Fibroblast of the aortic adventitia (primary cell): ENCODE measurements at regions not wholly inside any gene's neighbourhood (a gene's known extent, or its start where the extent isn't known, plus 50 kb on each side); places are given as distances from the start of the nearest gene placed in this dataset.
"Not testable (repeated sequence)": the region's sequence is repeated elsewhere in the genome, so short reads cannot be mapped to it uniquely, and the experiment has no call there.

Experiments
- DNase-seq: peaks from one replicate; pipeline ENCODE4 v3.0.0-alpha.2; 2010; ENCODE audit warnings: low read depth
- H3K4me3 ChIP-seq: 2 replicates; pipeline ENCODE4 v1.5.1; 2011; ENCODE audit warnings: low read depth, mild to moderate bottlenecking, control low read depth, low read length, moderate library complexity
- TF ChIP-seq, protein P1 (sequence below): IDR thresholded peaks from 2 replicates; pipeline ENCODE4 v1.5.1; 2011; ENCODE audit warnings: mild to moderate bottlenecking, low read length, control low read depth, inconsistent platforms; ENCODE audit not compliant: insufficient read depth

DNA sequence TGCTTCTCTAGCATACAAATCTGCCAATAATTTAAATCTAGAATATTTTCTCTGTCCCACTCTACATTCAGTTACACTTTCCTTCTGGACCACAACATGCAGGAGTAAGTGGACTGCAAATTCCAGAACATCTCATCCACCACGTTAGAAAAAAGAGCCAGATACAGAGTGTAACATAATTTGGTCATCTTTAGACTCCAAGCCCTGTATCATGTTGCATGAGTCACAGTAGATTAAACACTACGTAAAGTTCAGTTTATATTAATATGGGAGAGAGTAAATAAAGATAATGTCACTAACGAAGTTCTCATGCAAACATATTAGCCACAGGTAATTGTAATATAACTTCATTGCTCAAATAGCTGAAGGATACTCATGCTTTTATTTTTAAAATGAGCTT, 327.0 kb downstream of the C6orf118 start:
- no peak overlapping the region for H3K4me3 ChIP-seq
- no peak for DNase-seq
- TF ChIP-seq, protein P1, sequence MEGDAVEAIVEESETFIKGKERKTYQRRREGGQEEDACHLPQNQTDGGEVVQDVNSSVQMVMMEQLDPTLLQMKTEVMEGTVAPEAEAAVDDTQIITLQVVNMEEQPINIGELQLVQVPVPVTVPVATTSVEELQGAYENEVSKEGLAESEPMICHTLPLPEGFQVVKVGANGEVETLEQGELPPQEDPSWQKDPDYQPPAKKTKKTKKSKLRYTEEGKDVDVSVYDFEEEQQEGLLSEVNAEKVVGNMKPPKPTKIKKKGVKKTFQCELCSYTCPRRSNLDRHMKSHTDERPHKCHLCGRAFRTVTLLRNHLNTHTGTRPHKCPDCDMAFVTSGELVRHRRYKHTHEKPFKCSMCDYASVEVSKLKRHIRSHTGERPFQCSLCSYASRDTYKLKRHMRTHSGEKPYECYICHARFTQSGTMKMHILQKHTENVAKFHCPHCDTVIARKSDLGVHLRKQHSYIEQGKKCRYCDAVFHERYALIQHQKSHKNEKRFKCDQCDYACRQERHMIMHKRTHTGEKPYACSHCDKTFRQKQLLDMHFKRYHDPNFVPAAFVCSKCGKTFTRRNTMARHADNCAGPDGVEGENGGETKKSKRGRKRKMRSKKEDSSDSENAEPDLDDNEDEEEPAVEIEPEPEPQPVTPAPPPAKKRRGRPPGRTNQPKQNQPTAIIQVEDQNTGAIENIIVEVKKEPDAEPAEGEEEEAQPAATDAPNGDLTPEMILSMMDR = no peak

GRCh38 chr6:164967102-164967501, 342.3 kb downstream of the C6orf118 start:
- no peak for DNase-seq
- TF ChIP-seq, protein P1 = no peak
- H3K4me3 ChIP-seq = no peak overlapping the region

DNA sequence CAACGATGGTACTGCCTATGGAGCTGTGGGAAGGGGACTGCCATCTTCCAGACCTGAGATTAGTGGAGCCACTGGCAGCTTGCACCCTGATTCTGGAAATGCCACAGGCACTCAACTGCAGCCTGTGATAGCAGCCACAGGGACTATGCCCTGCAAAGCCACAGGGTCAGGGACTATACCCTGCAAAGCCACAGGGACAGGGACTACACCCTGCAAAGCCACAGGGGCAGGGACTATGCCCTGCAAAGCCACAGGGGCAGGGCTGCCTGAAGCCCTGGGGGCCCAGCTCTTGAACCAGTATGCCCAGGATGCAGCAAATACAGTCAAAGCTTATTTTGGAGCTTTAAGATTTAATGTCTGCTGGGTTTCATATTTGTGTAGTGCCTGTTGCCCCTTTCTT, 346.6 kb downstream of the C6orf118 start:
- TF ChIP-seq, protein P1 = no peak
- DNase-seq = no peak

GRCh38 chr6:164947164-164947563, 362.2 kb downstream of the C6orf118 start:
- DNase-seq = no peak
- TF ChIP-seq, protein P1 = no peak
- H3K4me3 ChIP-seq = no peak overlapping the region

More for the DNA sequence above, 346.6 kb downstream of the C6orf118 start:
- H3K4me3 ChIP-seq = no peak overlapping the region

DNA sequence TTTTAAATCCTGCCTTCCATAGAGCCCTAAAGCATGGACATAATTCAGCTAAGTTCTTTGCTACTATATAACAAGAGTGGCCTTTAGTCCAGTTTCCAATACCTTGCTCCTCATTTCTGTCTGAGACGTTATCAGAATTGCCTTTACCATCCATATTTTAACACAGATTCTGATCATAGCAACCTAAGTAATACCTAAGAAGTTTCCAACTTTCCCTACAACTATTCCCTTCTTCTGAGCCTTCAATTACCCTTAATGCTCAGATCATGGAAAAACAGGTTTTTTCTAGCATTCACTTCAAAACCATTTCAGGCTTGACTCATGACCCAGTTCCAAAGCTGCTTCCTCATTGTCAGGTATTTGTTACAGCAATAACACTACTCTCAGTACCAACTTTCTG, 367.1 kb downstream of the C6orf118 start:
- no peak for DNase-seq
- H3K4me3 ChIP-seq = no peak overlapping the region
- TF ChIP-seq, protein P1 = no peak

DNA sequence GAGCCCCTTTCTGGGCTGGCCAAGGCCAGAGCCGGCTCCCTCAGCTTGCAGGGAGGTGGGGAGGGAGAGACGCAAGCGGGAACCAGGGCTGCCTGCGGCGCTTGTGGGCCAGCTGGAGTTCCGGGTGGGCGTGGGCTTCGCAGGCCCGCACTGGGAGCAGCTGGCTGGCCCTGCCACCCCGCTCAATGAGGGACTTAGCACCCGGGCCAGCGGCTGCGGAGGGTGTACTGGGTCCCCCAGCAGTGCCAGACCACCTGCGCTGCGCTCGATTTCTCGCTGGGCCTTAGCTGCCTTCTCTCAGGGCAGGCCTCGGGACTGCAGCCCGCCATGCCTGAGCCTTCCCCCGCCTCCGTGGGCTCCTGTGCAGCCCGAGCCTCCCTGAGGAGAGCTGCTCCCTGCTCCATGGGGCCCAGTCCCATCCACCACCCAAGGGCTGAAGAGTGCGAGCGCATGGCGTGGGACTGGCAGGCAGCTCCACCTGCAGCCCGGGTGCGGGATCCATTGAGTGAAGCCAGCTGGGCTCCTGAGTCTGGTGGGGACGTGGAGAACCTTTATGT, 376.1 kb downstream of the C6orf118 start:
- not testable (repeated sequence) for DNase-seq, H3K4me3 ChIP-seq

GRCh38 chr6:164929408-164929977, 379.9 kb downstream of the C6orf118 start:
- DNase-seq = no peak

More at GRCh38 chr6:164929408-164929977, 379.9 kb downstream of the C6orf118 start:
- TF ChIP-seq, protein P1 = no peak
- no peak overlapping the region for H3K4me3 ChIP-seq
